Neural cell (in vitro differentiated cells): ENCODE measurements at regions not wholly inside any gene's neighbourhood (a gene's known extent, or its start where the extent isn't known, plus 50 kb on each side); places are given as distances from the start of the nearest gene placed in this dataset.

Experiments used
- H2AFZ ChIP-seq: fragments of 200-600, 300-800 bp; sonication (generic), shearing (Covaris generic); 2 replicates; pipeline ENCODE4 v1.6.0; 2014; ENCODE audit warnings: low read depth, mild to moderate bottlenecking, antibody characterized with exemption, low read length, moderate library complexity
- H3F3A ChIP-seq: fragments of 200-600 bp; shearing (Covaris generic); 2 replicates; pipeline ENCODE4 v1.6.1; 2016; ENCODE audit warnings: mild to moderate bottlenecking, moderate library complexity, mixed read lengths, antibody characterized with exemption, low read length; ENCODE audit not compliant: insufficient read depth, poor library complexity, severe bottlenecking
- H3K27ac ChIP-seq: fragments of 200-600, 300-800 bp; sonication (generic), shearing (Covaris generic); 2 replicates; pipeline ENCODE4 v1.5.1; 2014; ENCODE audit warnings: mild to moderate bottlenecking, low read length, moderate library complexity
- H3K27me3 ChIP-seq: fragments of 300-800, 200-600 bp; sonication (generic), shearing (Covaris generic); 2 replicates; pipeline ENCODE4 v1.6.0; 2014; ENCODE audit warnings: mild to moderate bottlenecking, low read depth, low read length, moderate library complexity; ENCODE audit not compliant: insufficient read depth
- H3K36me3 ChIP-seq: fragments of 300-800, 200-600 bp; sonication (generic), shearing (Covaris generic); 2 replicates; pipeline ENCODE4 v1.5.1; 2014; ENCODE audit warnings: mild to moderate bottlenecking, antibody characterized with exemption, low read length, moderate library complexity; ENCODE audit not compliant: insufficient read depth
- H3K4me2 ChIP-seq: fragments of 300-800, 200-600 bp; sonication (generic), shearing (Covaris generic); 2 replicates; pipeline ENCODE4 v1.6.0; 2014; ENCODE audit warnings: mild to moderate bottlenecking, low read length
- H3K4me3 ChIP-seq: fragments of 300-800, 200-600 bp; sonication (generic), shearing (Covaris generic); 2 replicates; pipeline ENCODE4 v1.5.1; 2014; ENCODE audit warnings: mild to moderate bottlenecking, low read length, moderate library complexity
- H3K79me2 ChIP-seq: fragments of 200-600 bp; shearing (Covaris generic); replicated peaks from 2 replicates; pipeline ENCODE4 v1.6.0; 2014; ENCODE audit warnings: mild to moderate bottlenecking, low read length, moderate library complexity; ENCODE audit not compliant: insufficient read depth
- H3K9ac ChIP-seq: fragments of 300-800, 200-600 bp; sonication (generic), shearing (Covaris generic); 2 replicates; pipeline ENCODE4 v1.6.1; 2016; ENCODE audit warnings: mild to moderate bottlenecking, low read length, mixed read lengths
- H3K9me2 ChIP-seq: fragments of 200-600 bp; shearing (Covaris generic); 2 replicates; pipeline ENCODE4 v1.6.1; 2016; ENCODE audit warnings: mild to moderate bottlenecking, low read length, mixed read lengths; ENCODE audit not compliant: insufficient read depth
- H3K9me3 ChIP-seq: fragments of 200-600, 300-800 bp; sonication (generic), shearing (Covaris generic); 2 replicates; pipeline ENCODE4 v1.6.1; 2016; ENCODE audit warnings: mild to moderate bottlenecking, mixed run types, low read length, moderate library complexity, mixed read lengths
- H4K20me1 ChIP-seq: fragments of 200-600 bp; shearing (Covaris generic); 2 replicates; pipeline ENCODE4 v1.6.1; 2016; ENCODE audit warnings: mild to moderate bottlenecking, mixed run types; ENCODE audit not compliant: insufficient read depth
- CTCF ChIP-seq: fragments of 450-650 bp; IDR thresholded peaks from 2 replicates; pipeline ENCODE4 v1.5.1; 2014; ENCODE audit warnings: antibody characterized with exemption, mild to moderate bottlenecking, moderate library complexity; ENCODE audit not compliant: poor library complexity, severe bottlenecking
- EP300 ChIP-seq: fragments of 450-650 bp; conservative IDR thresholded peaks from 2 replicates; pipeline ENCODE4 v1.6.1; 2014; ENCODE audit warnings: antibody characterized with exemption, mild to moderate bottlenecking, moderate library complexity; ENCODE audit not compliant: poor library complexity, severe bottlenecking
- EZH2 ChIP-seq: fragments of 200-600, 300-800 bp; shearing (Covaris generic), sonication (generic); IDR thresholded peaks from 2 replicates; pipeline ENCODE4 v1.6.1; 2014; ENCODE audit warnings: antibody characterized with exemption, low read length, borderline replicate concordance, mild to moderate bottlenecking; ENCODE audit not compliant: insufficient read depth, poor library complexity, severe bottlenecking
- MXI1 ChIP-seq: fragments of 450-650 bp; conservative IDR thresholded peaks from 2 replicates; pipeline ENCODE4 v1.6.1; 2014; ENCODE audit warnings: antibody characterized with exemption, mild to moderate bottlenecking; ENCODE audit not compliant: poor library complexity, severe bottlenecking
- POLR2AphosphoS5 ChIP-seq: IDR thresholded peaks from 2 replicates; pipeline ENCODE4 v1.6.1; 2012
- RAD21 ChIP-seq: fragments of 450-650 bp; conservative IDR thresholded peaks from 2 replicates; pipeline ENCODE4 v1.6.1; 2014; ENCODE audit warnings: antibody characterized with exemption, mild to moderate bottlenecking, moderate library complexity
- REST ChIP-seq: IDR thresholded peaks from 2 replicates; pipeline ENCODE4 v1.6.1; 2012; ENCODE audit warnings: borderline replicate concordance
- SMC3 ChIP-seq: fragments of 450-650 bp; conservative IDR thresholded peaks from 2 replicates; pipeline ENCODE4 v1.6.1; 2014; ENCODE audit warnings: antibody characterized with exemption, mild to moderate bottlenecking, moderate library complexity; ENCODE audit not compliant: poor library complexity
- TAF1 ChIP-seq: IDR thresholded peaks from 2 replicates; pipeline ENCODE4 v1.6.1; 2012; ENCODE audit warnings: low read depth

DNA sequence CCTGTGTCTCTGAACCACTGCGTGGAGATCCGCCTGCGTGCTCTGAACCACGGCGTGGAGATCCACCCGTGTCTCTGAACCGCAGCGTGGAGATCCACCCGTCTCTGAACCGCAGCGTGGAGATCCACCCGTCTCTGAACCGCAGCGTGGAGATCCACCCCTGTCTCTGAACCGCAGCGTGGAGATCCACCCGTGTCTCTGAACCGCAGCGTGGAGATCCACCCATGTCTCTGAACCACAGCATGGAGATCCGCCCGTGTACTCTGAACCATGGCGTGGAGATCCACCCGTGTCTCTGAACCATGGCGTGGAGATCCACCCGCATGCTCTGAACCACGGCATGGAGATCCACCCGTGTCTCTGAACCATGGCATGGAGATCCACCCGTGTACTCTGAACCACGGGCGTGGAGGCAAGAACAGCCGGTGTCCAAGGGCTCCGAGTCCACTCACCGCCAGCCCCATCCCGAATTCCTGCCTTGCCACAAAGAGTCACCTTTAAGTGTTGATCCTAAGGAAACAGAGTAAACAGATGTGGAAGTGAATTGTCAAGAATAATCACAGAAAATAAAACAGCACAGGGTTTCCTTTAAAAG, 659.4 kb downstream of the BRD1 start:
- no peak overlapping the region for H3K27ac ChIP-seq
- H3K4me3 ChIP-seq, result no peak overlapping the region
- no peaks in the 10 kb centered on the region for H3K9me2 ChIP-seq
- H3K27me3 ChIP-seq, result no peaks in the 10 kb centered on the region
- H3K36me3 ChIP-seq, result no peaks in the 10 kb centered on the region
- H2AFZ ChIP-seq, result no peak overlapping the region
- no peak overlapping the region for H3K4me2 ChIP-seq
- TF ChIP-seq EZH2, result no peak
- TF ChIP-seq MXI1, result no peak
- TF ChIP-seq CTCF, result no peak
- no peak for TF ChIP-seq REST
- TF ChIP-seq POLR2AphosphoS5, result no peak
- no peak for TF ChIP-seq TAF1
- TF ChIP-seq EP300, result no peak
- TF ChIP-seq SMC3, result no peak
- no peak for TF ChIP-seq RAD21
- H3K79me2 ChIP-seq, result no peaks in the 10 kb centered on the region
- H3K9ac ChIP-seq, result no peak overlapping the region
- no peaks in the 10 kb centered on the region for H4K20me1 ChIP-seq
- H3F3A ChIP-seq, result no peaks in the 10 kb centered on the region
- H3K9me3 ChIP-seq, result peaks cover 7% of the 10 kb centered on the region

GRCh38 chr22:49166746-49167145, 660.9 kb downstream of the BRD1 start:
- Histone ChIP-seq H3K36me3 (no peaks in the 10 kb centered on the region), H4K20me1 (no peaks in the 10 kb centered on the region), H3K4me2 (no peak overlapping the region), H3K27me3 (no peaks in the 10 kb centered on the region), H2AFZ (no peak overlapping the region), H3K9me2 (no peaks in the 10 kb centered on the region), H3K9ac (no peak overlapping the region), H3K79me2 (no peaks in the 10 kb centered on the region), H3K4me3 (no peak overlapping the region), H3F3A (no peaks in the 10 kb centered on the region), H3K9me3 (peaks cover 7% of the 10 kb centered on the region), H3K27ac (no peak overlapping the region)
- TF ChIP-seq TAF1, result no peak
- TF ChIP-seq EZH2, result no peak
- no peak for TF ChIP-seq EP300
